ENCODE measurements at regions not wholly inside any gene's neighbourhood (a gene's known extent, or its start where the extent isn't known, plus 50 kb on each side); places are given as distances from the start of the nearest gene placed in this dataset.

- no peak overlapping the region for H3K27ac ChIP-seq
- WGBS, 2 donors, result 90 to 97% methylated on average over 4 to 6 of the region's 6 CpGs
- no peak for ATAC-seq (ENCODE audit: low FRiP score in 2 of 2)
- H3K9me3 ChIP-seq, result no peaks in the 10 kb centered on the region
- H3K36me3 ChIP-seq, result no peaks in the 10 kb centered on the region
- TF ChIP-seq EP300 (IDR thresholded peaks at IDR 0.05), result no peak
- no peak for TF ChIP-seq CTCF (IDR thresholded peaks at IDR 0.05)
- no peak for TF ChIP-seq POLR2AphosphoS5 (IDR thresholded peaks at IDR 0.05)
- H3K4me1 ChIP-seq, result no peaks in the 10 kb centered on the region
- H3K4me3 ChIP-seq, result no peak overlapping the region
- H3K27me3 ChIP-seq, result no peaks in the 10 kb centered on the region
- no peak for DNase-seq
Observed at GRCh38 chr20:40942775-40943174, 85.8 kb upstream of the TOP1 start.

- Histone ChIP-seq H3K27me3 (no peaks in the 10 kb centered on the region), H3K4me1 (no peaks in the 10 kb centered on the region), H3K27ac (no peak overlapping the region), H3K9me3 (no peaks in the 10 kb centered on the region), H3K36me3 (no peaks in the 10 kb centered on the region), H3K4me3 (no peak overlapping the region)
- DNase-seq (no peak), ATAC-seq (ENCODE audit: low FRiP score in 2 of 2) (no peak)
- TF ChIP-seq POLR2AphosphoS5 (IDR thresholded peaks at IDR 0.05) (no peak), EP300 (IDR thresholded peaks at IDR 0.05) (no peak), POLR2A (IDR thresholded peaks at IDR 0.05) (no peak), CTCF (IDR thresholded peaks at IDR 0.05) (no peak)
- WGBS, 2 donors, result 33 to 92% methylated on average over 1 to 2 of the region's 2 CpGs
Observed at GRCh38 chr20:40943591-40943990, 85.0 kb upstream of the TOP1 start.

- DNase-seq, result no peak
- ATAC-seq (ENCODE audit: low FRiP score in 2 of 2), result no peak
- no peak for TF ChIP-seq CTCF (IDR thresholded peaks at IDR 0.05)
- no peak for TF ChIP-seq POLR2A (IDR thresholded peaks at IDR 0.05)
- TF ChIP-seq POLR2AphosphoS5 (IDR thresholded peaks at IDR 0.05), result no peak
- no peak overlapping the region for H3K27ac ChIP-seq
- no peaks in the 10 kb centered on the region for H3K4me1 ChIP-seq
- H3K36me3 ChIP-seq, result no peaks in the 10 kb centered on the region
- H3K9me3 ChIP-seq, result no peaks in the 10 kb centered on the region
- 67 to 85% methylated on average over 5 of the region's 5 CpGs for WGBS, 2 donors
- no peak overlapping the region for H3K4me3 ChIP-seq
- no peaks in the 10 kb centered on the region for H3K27me3 ChIP-seq
Observed at GRCh38 chr20:40945189-40945588, 83.4 kb upstream of the TOP1 start.

- no peaks in the 10 kb centered on the region for H3K27me3 ChIP-seq
- TF ChIP-seq EP300 (IDR thresholded peaks at IDR 0.05) (no peak), CTCF (IDR thresholded peaks at IDR 0.05) (peak in 5 of 6 experiments; percentile 16 to 44 (median 35))
- ATAC-seq (ENCODE audit: low FRiP score in 2 of 2) (peak; percentile 57 to 73), DNase-seq (peak; percentile 37 to 44)
- H3K4me3 ChIP-seq, result no peak overlapping the region
- no peaks in the 10 kb centered on the region for H3K36me3 ChIP-seq
- H3K27ac ChIP-seq, result no peak overlapping the region
- no peaks in the 10 kb centered on the region for H3K9me3 ChIP-seq
- 64 to 73% methylated on average over 10 to 12 of the region's 12 CpGs for WGBS, 2 donors
- H3K4me1 ChIP-seq, result no peaks in the 10 kb centered on the region
Observed at GRCh38 chr20:40945754-40946450, 82.7 kb upstream of the TOP1 start.

GRCh38 chr20:40946451-40946850, 82.2 kb upstream of the TOP1 start:
- Histone ChIP-seq H3K27ac (no peak overlapping the region), H3K27me3 (no peaks in the 10 kb centered on the region), H3K4me3 (no peak overlapping the region), H3K4me1 (no peaks in the 10 kb centered on the region), H3K36me3 (no peaks in the 10 kb centered on the region), H3K9me3 (no peaks in the 10 kb centered on the region)
- 91% methylated on average over 11 of the region's 11 CpGs for WGBS, 2 donors
- TF ChIP-seq EP300 (IDR thresholded peaks at IDR 0.05) (no peak), CTCF (IDR thresholded peaks at IDR 0.05) (no peak), POLR2AphosphoS5 (IDR thresholded peaks at IDR 0.05) (no peak), POLR2A (IDR thresholded peaks at IDR 0.05) (no peak)
- ATAC-seq (ENCODE audit: low FRiP score in 2 of 2) (no peak), DNase-seq (no peak)
